ENCODE measurements at regions not wholly inside any gene's neighbourhood (a gene's known extent, or its start where the extent isn't known, plus 50 kb on each side); places are given as distances from the start of the nearest gene placed in this dataset.
"Not testable (repeated sequence)": the region's sequence is repeated elsewhere in the genome, so short reads cannot be mapped to it uniquely, and the experiment has no call there.

GRCh38 chr5:127216143-127216542 is 74.5 kb upstream of the MEGF10 start:
- no peak for DNase-seq

DNA sequence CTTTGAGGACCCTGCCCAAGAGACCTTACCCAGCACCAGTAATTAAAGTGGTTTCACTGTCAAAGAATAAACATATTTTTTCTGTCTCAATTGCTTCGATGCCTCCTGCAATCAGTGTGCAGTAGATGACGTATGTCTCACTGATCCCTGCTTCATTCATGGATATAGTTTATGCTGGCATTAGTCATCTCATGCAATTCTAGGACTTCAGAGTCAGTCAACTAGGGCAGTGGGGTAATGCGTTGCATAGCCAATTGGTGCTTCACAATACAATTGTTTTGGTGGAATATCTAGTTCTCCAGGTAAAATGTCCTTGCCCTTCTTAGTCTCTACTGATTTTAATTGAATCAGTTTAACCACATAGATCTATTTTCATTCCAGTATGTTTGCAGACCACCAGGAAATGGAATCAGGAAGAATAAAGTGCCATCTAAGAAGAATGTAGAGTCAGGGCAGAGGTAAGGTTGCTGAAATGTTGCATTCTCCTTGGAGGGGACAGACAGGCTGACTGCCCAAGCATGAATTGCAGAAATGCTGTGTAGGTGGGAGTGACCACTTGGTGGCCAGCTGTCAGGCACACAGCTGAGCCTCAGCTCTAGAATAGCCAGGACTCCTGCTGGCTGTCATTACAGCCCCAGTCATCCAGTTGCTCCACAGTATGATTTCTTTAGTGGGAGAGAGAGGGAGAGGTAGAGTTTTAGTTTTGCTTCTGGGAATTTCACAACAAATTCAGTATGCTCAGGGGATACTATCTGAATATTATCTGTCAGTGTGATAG is 73.5 kb upstream of the MEGF10 start:
- no peak for DNase-seq

DNA sequence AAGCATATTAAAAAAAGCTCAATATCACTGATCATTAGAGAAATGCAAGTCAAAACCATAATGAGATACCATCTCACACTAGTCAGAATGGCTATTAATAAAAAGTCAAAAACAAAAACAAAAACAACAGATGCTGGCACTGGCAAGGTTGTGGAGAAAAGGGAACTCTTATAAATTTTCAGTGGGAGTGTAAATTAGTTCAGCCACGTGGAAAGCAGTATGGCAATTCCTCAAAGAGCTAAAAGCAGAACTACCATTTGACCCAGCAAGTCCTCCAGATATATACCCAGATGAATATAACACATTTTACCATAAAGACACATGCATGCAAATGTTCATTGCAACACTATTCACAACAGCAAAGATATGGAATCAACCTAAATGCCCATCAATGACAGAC is 68.7 kb upstream of the MEGF10 start:
- not testable (repeated sequence) for DNase-seq

DNA sequence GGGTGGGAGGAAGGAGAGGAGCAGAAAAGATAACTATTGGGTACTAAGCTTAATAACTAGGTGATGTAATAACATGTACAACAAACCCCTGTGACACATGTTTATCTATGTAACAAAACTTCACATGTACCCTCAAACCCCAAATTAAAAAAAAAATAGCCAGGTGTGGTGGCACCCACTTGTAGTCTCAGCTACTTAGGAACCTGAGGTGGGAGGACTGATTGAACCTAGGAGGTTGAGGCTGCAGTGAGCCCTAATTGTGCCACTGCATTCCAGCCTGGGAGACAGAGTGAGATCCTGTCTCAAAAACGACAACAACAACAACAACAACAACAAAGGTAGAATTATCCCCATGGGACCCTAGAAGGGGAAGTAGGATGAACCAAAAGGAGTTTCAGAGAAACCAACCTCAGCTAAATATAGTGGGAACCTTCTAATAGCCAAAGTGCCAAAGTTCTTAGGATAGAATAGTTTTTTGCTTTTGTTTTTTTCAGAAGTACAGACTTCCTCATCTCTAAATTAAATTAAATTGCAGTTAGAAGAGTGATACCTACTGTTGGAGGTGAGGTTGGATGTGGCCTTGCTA is 67.9 kb upstream of the MEGF10 start:
- not testable (repeated sequence) for DNase-seq

DNA sequence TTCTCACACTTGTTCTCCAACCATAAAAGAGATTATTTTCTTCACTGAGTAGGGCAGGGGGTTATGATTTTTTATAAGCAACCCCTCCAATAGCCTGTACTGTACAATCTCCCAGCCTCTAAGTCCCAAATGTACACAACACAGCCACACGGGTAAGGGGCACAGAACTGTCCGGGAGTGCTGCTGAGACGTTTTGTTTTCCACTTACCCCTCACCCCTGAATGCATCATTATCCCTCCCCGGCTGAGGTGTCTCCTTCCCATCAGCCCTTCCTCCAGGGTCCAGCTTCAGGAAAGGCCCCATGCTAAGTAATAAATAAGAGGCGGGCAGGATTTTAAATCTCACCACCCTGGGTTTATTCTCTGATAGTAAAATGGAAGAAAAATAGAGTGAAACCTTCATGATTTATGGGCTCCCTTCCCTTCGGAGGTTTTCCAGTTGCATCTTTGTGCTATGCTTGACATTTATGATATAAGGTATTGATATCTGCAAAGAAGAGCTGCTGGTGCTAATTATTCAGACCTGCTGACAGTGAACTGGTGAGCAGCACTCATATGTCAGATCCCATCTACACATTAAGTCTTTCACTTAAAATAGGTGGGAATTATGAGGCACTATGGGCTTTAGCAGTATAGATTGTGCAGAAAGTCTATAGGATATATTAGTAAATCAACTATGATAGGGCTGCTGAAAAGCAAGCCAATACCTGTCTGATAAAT is 67.2 kb upstream of the MEGF10 start:
- no peak for DNase-seq

DNA sequence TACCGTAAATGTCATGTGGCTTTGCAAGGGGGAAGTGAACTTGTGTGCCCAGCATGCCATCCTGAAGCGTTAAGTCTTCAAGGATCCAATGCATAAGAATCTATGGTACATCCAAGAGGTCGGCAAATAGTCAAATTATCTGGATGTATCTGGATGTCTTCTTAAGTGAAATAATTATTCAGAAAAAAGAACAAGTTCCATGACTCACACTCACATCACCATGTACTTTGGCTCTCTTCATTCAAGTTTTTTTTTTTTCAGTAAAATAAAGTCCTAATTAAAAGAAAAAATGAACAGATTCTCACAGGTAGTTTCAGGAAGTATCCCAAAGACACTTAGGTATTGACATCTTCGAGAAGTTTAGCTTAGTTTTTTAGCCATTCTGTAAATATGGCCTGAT is 62.7 kb upstream of the MEGF10 start:
- no peak for DNase-seq

DNA sequence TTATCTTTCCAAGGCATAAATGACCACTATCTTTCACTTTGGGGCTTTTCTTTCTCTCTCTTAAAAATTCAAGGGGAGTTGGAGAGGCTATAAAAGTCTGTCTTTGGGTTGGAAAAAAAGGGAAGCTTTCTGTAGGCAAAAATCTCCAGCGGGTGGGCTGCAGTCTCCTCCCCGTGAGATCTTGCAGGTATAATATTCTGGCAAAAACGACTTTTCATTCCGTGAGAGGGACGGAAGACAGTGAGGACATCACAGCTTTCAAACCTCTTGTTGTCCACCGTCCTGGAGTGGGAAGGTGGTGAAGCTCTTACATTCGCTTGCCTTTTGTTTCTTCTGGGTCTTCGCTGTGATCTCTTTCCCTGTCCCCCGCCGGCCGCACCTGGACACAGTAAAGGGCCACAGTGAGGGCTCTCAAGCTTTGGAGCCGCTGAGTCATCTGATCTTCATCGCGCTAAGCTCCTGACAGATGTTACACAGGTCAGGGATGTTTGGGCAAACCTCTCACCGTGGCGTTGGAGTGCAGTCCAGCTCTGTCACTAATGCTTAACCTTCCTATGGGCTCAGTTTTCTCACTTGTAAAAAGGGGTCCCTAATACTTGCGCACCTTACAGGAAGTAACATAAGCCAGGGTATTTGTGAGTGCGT is 61.9 kb upstream of the MEGF10 start:
- DNase-seq = no peak

DNA sequence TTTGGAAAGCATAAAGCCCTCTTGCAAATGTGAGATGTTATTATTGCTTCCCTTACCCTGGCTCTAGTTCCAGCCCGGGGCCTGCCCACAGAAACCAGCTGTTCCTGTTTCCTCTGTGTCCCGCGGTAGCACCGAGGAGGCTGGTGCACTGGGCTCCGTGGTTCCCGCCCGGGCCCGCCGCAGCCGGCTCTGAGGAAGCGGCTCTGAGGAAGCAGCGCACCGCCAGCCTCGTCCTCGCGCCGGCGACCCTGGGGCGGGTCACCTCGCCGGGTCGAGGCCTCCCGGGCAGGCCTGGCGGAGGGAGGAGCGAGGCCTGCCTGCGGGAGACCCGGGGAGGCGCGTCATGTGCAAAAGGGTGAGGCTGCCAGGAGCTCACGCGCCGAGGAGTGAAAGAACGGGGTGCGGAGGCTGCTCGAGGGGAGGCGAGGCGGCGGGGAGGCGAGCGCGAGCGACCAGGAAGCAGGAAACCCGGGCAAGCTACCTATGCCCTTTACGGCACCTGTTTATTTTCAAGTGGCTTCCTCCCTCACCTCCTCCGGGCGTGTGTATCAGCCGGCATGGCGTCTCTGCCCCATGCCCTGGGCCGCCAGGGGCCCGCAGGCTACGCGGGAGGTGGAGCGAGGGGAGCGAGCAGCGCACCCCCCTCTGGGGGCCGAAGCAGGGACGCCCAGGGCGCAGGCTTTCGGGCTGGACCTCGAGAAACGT is 61.3 kb upstream of the MEGF10 start:
- peak; percentile 13 for DNase-seq

DNA sequence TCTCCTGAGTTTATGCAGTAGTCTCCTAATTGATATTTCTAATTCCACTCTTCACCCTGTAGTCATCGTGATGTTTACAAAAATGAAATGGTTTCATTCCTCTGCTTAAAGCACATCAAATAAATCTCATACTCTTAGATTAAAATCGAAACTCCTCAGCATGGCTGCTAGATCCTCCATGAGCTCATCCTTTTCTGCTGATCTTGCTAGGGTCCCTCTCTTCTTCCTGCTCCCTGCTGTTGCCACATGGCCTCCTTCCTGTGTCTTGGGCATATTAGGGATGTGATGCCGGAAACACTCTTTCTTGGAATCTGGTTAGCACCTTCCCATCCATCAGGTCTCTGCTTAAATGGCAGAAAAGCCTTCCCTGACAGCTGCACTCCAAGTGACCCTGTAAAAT is 59.5 kb upstream of the MEGF10 start:
- DNase-seq = no peak

DNA sequence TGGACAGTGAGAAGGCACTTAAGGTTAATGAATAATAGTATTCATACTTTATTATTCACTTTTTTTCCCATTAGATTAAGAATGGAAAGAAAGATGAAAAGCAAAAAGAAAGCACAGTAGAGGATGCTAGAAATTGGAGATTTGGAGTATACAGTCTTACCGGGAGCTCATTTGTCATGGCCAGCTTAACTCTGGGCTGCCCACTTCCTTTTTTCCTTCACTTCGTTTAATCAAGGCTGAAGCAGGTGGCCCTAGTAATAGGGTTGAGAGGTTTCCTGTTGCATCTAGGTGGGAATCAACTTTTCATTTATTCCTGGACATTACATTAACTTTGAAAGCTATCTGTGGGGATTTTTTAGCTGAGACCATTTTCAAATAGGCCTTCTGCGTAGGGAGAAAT is 57.0 kb upstream of the MEGF10 start:
- no peak for DNase-seq

DNA sequence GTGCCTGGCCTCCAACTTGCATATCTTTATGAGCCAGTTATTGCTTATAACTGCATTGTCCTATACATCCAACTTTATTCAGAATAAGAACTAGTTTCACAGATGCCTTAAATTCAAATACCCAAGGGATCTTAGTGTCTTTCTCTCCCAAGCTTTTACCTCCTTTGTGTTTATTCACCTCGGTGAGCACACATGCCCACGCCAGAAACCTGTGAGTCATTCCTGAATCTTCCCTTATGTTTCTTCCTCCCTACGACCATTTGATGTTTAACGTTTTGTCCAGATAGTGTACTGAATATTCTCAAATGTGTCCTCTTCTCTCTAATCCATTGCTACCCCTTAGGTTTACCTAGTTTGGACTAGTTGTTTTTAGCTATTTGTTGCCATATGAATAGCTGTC is 55.5 kb upstream of the MEGF10 start:
- DNase-seq = no peak

DNA sequence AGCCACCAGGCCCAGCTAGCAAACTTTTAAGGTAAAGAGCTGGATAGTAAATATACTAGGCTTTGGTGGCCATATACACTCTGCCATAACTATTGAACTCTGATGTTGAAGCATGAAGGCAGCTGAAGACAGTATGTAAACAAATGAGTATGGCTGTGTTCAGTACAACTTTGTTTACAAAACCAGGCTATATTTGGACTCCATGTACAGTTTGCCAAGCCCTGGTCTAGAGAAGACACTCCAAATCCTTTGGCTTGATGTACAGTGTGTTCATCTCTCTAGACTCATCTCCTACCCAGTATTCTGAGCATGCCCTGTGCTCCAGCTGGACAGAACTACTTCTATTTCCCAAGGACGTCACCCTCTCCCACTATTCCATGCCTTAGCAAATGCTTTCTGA is 54.3 kb upstream of the MEGF10 start:
- no peak for DNase-seq
